Keratinocyte (primary cell): ENCODE measurements at regions not wholly inside any gene's neighbourhood (a gene's known extent, or its start where the extent isn't known, plus 50 kb on each side); places are given as distances from the start of the nearest gene placed in this dataset.

Source experiments
- DNase-seq: peaks from one replicate; pipeline ENCODE4 v3.0.0-alpha.2; 2011; ENCODE audit warnings: low read depth, missing footprints, low spot score
- FAIRE-seq: peaks from 2 replicates; lab custom pipeline; 2011; peaks lifted over from hg19 to GRCh38; lab: Jason Lieb, UNC
- H2AFZ ChIP-seq: 2 replicates; pipeline ENCODE4 v1.6.0; 2012; ENCODE audit warnings: low read length, control low read depth, inconsistent platforms; ENCODE audit not compliant: control insufficient read depth
- H3K27ac ChIP-seq: 2 replicates; pipeline ENCODE4 v1.5.1; 2011; ENCODE audit warnings: low read length; ENCODE audit not compliant: control insufficient read depth, insufficient read depth
- H3K27me3 ChIP-seq: 3 replicates; pipeline ENCODE4 v1.6.0; 2011; ENCODE audit warnings: low read length; ENCODE audit not compliant: control insufficient read depth, insufficient read depth; ENCODE audit errors: extremely low read depth
- H3K36me3 ChIP-seq, 2 experiments: 2 replicates in 1 of 2; 3 replicates in 1 of 2; pipeline ENCODE4 v1.5.1; 2011; ENCODE audit warnings: low read length in 2 of 2, mild to moderate bottlenecking in 1 of 2; ENCODE audit not compliant: control insufficient read depth in 2 of 2, insufficient read depth in 2 of 2; ENCODE audit errors: extremely low read depth in 1 of 2
- H3K4me1 ChIP-seq: 3 replicates; pipeline ENCODE4 v1.5.1; 2011; ENCODE audit warnings: low read length; ENCODE audit not compliant: control insufficient read depth, insufficient read depth; ENCODE audit errors: extremely low read depth
- H3K4me2 ChIP-seq: 3 replicates; pipeline ENCODE4 v1.6.0; 2011; ENCODE audit warnings: low read depth, low read length; ENCODE audit not compliant: control insufficient read depth, insufficient read depth; ENCODE audit errors: extremely low read depth
- H3K4me3 ChIP-seq, 3 experiments: fragments of 200-600 bp in 1 of 3; sonication (generic) in 1 of 3; 2 replicates in 2 of 3; 3 replicates in 1 of 3; pipeline ENCODE4 v1.5.1; 2011 to 2016; ENCODE audit warnings: low read length in 3 of 3, mild to moderate bottlenecking in 3 of 3, control low read depth in 2 of 3, inconsistent platforms in 1 of 3, low read depth in 1 of 3, mixed read lengths in 1 of 3, mixed run types in 1 of 3, moderate library complexity in 1 of 3; ENCODE audit not compliant: control insufficient read depth in 2 of 3, insufficient read depth in 2 of 3; ENCODE audit errors: extremely low read depth in 1 of 3
- H3K79me2 ChIP-seq: 2 replicates; pipeline ENCODE4 v1.6.0; 2012; ENCODE audit warnings: low read length; ENCODE audit not compliant: control insufficient read depth, insufficient read depth
- H3K9ac ChIP-seq: 3 replicates; pipeline ENCODE4 v1.6.0; 2011; ENCODE audit warnings: low read length; ENCODE audit not compliant: control insufficient read depth, insufficient read depth; ENCODE audit errors: extremely low read depth
- H3K9me1 ChIP-seq: 3 replicates; pipeline ENCODE4 v1.6.0; 2011; ENCODE audit warnings: low read length; ENCODE audit not compliant: control insufficient read depth, insufficient read depth; ENCODE audit errors: extremely low read depth
- H3K9me3 ChIP-seq: 2 replicates; pipeline ENCODE4 v1.5.1; 2012; ENCODE audit warnings: low read depth, low read length; ENCODE audit not compliant: control insufficient read depth
- H4K20me1 ChIP-seq: 3 replicates; pipeline ENCODE4 v1.6.0; 2011; ENCODE audit warnings: low read length; ENCODE audit not compliant: control insufficient read depth, insufficient read depth; ENCODE audit errors: extremely low read depth
- EZH2 ChIP-seq: IDR thresholded peaks from one replicate; pipeline ENCODE4 v1.6.1; 2012; ENCODE audit warnings: inconsistent platforms, mild to moderate bottlenecking, low read length, moderate library complexity
- dilution Hi-C: fragments of 300-500 bp; cut with MboI; formaldehyde crosslinking; loops from one replicate; pipeline ENCODE4 v1.7.0; 2020; ENCODE audit warnings: low sequenced_read_pairs; ENCODE audit not compliant: extremely low pct_ligation_motif_present
- TF ChIP-seq, protein P1 (sequence below), 3 experiments: IDR thresholded peaks in 1 of 3; conservative IDR thresholded peaks in 1 of 3; optimal IDR thresholded peaks in 1 of 3; 2 replicates in 2 of 3; 3 replicates in 1 of 3; pipeline versions ENCODE3 to v1.5.1; 2011; ENCODE audit warnings: low read length in 3 of 3, mild to moderate bottlenecking in 3 of 3, moderate library complexity in 2 of 3, control low read depth in 1 of 3, inconsistent platforms in 1 of 3; ENCODE audit not compliant: insufficient read depth in 2 of 3; ENCODE audit errors: extremely low read depth in 1 of 3

DNA sequence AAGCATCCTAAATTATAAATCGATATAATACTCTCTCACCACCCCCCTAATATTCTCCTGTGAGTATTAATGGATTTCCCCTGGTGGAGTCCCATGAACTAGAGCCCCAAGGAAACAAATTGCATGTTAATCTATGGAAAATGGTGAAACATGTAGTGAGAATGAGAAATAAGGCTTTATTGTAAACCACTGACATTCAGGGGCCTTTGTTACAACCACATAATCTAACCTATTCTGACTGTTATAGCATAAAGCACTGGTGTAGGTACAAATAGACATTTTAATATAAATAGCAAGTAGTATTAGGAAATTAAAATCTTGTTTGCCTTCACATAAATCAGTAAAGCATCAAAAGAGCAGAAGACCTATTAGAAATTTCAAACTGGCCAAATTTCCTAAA, 65.3 kb upstream of the TLK1 start:
- Histone ChIP-seq H3K4me1 (peaks cover 25% of the 10 kb centered on the region), H3K4me3 (no peak overlapping the region), H3K9ac (no peak overlapping the region), H3K9me3 (no peaks in the 10 kb centered on the region), H2AFZ (peak overlapping the region; percentile 30), H3K36me3 (no peaks in the 10 kb centered on the region), H3K4me2 (peak overlapping the region; percentile 65), H3K9me1 (no peaks in the 10 kb centered on the region), H3K79me2 (no peaks in the 10 kb centered on the region), H4K20me1 (no peaks in the 10 kb centered on the region), H3K27ac (peak overlapping the region; percentile 55), H3K27me3 (no peaks in the 10 kb centered on the region)
- DNase-seq = no peak
- TF ChIP-seq, protein P1, sequence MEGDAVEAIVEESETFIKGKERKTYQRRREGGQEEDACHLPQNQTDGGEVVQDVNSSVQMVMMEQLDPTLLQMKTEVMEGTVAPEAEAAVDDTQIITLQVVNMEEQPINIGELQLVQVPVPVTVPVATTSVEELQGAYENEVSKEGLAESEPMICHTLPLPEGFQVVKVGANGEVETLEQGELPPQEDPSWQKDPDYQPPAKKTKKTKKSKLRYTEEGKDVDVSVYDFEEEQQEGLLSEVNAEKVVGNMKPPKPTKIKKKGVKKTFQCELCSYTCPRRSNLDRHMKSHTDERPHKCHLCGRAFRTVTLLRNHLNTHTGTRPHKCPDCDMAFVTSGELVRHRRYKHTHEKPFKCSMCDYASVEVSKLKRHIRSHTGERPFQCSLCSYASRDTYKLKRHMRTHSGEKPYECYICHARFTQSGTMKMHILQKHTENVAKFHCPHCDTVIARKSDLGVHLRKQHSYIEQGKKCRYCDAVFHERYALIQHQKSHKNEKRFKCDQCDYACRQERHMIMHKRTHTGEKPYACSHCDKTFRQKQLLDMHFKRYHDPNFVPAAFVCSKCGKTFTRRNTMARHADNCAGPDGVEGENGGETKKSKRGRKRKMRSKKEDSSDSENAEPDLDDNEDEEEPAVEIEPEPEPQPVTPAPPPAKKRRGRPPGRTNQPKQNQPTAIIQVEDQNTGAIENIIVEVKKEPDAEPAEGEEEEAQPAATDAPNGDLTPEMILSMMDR (optimal IDR thresholded peaks at IDR 0.05 in 1 of 3, IDR thresholded peaks at IDR 0.05 in 1 of 3, conservative IDR thresholded peaks at IDR 0.05 in 1 of 3; ENCODE audit: extremely low read depth in 1 of 3, insufficient read depth in 2 of 3, low read length in 3 of 3) = no peak
- no peak for TF ChIP-seq EZH2
- dilution Hi-C loops = no loop called here
- peak; percentile 29 for FAIRE-seq

DNA sequence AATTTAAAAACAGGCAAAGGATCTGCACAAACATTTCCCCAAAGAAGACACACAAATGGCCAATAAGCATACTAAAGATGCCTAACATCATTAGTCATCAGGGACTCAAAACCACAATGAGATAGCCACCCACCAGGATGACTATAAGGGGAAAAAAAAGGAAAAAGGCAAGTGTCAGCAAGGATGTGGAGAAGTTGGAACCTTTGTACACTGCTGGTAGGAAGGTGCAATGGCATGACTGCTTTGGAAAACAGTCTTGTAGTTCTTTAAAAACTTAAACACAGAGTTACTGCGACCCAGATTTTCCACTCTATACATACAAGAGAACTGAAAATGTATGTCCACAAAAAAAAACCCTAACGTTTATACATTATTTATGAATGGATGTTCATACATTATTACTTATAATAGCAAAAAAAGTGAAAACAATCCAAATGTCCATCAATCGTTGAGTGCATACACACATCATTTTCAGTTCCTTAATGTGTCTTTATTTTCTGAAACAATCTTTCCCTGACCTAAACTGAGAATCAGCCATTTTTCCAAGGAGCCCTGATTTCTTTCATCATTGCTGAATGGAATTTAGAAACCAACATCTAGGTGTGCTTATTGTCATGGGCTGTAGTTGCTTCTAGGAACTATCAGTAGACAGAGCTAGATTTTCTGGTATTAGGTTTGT, 64.7 kb upstream of the TLK1 start:
- Histone ChIP-seq H3K4me3 (no peak overlapping the region), H3K4me1 (peaks cover 25% of the 10 kb centered on the region), H3K4me2 (peak overlapping the region; percentile 65), H3K79me2 (no peaks in the 10 kb centered on the region), H3K9me1 (no peaks in the 10 kb centered on the region), H3K9me3 (no peaks in the 10 kb centered on the region), H3K27ac (peak overlapping the region; percentile 55), H3K36me3 (no peaks in the 10 kb centered on the region), H3K9ac (no peak overlapping the region), H2AFZ (peak overlapping the region; percentile 59), H4K20me1 (no peaks in the 10 kb centered on the region), H3K27me3 (no peaks in the 10 kb centered on the region)
- TF ChIP-seq, protein P1 (optimal IDR thresholded peaks at IDR 0.05 in 1 of 3, IDR thresholded peaks at IDR 0.05 in 1 of 3, conservative IDR thresholded peaks at IDR 0.05 in 1 of 3; ENCODE audit: extremely low read depth in 1 of 3, insufficient read depth in 2 of 3, low read length in 3 of 3) = peak; percentile 30 to 65 (median 58)
- no peak for TF ChIP-seq EZH2
- peak; percentile 95 for FAIRE-seq
- peak; percentile 65 for DNase-seq
- dilution Hi-C loops = no loop called here
